ENCODE measurements at regions not wholly inside any gene's neighbourhood (a gene's known extent, or its start where the extent isn't known, plus 50 kb on each side); places are given as distances from the start of the nearest gene placed in this dataset.
"Not testable (repeated sequence)": the region's sequence is repeated elsewhere in the genome, so short reads cannot be mapped to it uniquely, and the experiment has no call there.

DNA sequence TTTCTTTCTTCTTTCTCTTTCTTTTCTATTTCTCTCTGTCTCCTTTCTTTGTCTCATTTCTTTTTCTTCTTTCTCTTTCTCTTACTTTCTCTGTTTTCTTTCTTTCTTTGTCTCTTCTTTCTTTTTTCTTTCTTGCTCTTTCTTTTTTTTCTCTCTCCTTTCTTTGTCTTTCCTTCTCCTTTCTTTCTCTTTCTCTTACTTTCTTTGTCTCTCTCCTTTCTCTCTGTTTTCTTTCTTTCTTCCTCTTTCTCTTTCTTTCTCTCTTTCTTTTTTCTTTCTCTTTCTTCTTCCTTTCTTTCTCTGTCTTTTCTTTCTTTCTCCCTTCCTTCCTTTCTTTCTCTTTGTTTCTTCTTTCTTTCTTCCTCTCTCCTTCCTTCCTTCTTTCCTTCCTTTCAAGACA, 184.8 kb downstream of the CRLF2 start:
- DNase-seq (ENCODE audit: extremely low read depth, low read depth), result no peak
- TF ChIP-seq, protein P1, sequence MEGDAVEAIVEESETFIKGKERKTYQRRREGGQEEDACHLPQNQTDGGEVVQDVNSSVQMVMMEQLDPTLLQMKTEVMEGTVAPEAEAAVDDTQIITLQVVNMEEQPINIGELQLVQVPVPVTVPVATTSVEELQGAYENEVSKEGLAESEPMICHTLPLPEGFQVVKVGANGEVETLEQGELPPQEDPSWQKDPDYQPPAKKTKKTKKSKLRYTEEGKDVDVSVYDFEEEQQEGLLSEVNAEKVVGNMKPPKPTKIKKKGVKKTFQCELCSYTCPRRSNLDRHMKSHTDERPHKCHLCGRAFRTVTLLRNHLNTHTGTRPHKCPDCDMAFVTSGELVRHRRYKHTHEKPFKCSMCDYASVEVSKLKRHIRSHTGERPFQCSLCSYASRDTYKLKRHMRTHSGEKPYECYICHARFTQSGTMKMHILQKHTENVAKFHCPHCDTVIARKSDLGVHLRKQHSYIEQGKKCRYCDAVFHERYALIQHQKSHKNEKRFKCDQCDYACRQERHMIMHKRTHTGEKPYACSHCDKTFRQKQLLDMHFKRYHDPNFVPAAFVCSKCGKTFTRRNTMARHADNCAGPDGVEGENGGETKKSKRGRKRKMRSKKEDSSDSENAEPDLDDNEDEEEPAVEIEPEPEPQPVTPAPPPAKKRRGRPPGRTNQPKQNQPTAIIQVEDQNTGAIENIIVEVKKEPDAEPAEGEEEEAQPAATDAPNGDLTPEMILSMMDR (IDR thresholded peaks at IDR 0.05; ENCODE audit: low read depth, low read length), result no peak

DNA sequence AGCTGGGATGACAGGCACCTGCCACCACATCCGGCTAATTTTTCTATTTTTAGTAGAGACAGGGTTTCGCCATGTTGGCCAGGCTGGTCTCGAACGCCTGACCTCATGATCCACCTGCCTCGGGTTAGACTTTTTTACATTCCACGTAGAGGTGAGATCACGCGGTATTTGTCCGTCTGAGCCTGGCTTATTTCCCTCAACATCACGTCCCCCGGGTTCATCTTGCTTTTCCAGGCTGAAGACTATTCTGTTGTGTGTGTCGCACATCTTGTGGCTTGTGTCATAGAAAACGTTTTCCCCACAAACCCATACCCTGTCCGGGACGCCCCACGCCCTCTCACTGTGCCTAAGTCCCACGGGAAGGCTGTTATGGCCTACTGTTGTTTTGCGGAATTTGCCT, 185.3 kb downstream of the CRLF2 start:
- TF ChIP-seq, protein P1 (IDR thresholded peaks at IDR 0.05; ENCODE audit: low read depth, low read length), result no peak
- DNase-seq (ENCODE audit: extremely low read depth, low read depth), result no peak

DNA sequence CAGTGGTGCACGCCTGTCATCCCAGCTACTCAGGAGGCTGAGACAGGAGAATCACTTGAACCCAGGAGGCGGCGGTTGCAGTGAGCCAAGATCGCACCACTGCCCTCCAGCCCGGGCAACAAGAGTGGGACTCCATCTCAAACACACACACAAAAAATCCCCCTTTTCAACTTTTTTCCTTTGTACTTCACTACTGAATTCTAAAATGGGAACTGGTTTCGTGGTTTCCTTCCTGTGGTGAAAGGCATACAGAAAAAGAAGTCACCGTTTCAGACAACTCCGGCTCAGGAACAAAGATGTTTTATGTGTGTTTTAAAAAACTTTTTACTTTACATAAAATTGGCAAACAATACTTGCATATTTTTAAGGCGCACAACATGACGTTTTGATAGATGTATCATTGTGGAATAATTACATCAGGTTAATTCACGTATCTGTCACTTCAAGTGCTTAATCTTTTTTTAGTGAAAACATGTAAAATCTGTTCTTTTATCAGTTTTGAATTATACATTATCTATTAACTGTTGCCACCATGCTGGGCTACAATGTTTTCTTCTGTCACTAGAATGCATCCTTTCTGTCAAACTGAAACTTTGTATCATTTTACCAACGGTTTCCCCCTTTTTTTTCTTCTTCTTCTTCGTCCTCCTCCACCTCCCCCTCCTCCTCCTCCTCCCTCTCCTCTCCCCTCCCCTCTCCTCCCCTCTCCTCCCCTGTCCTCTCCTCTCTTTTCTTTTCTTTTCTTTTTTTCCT, 186.0 kb downstream of the CRLF2 start:
- no peak for DNase-seq (ENCODE audit: extremely low read depth, low read depth)
- TF ChIP-seq, protein P1 (IDR thresholded peaks at IDR 0.05; ENCODE audit: low read depth, low read length), result no peak

DNA sequence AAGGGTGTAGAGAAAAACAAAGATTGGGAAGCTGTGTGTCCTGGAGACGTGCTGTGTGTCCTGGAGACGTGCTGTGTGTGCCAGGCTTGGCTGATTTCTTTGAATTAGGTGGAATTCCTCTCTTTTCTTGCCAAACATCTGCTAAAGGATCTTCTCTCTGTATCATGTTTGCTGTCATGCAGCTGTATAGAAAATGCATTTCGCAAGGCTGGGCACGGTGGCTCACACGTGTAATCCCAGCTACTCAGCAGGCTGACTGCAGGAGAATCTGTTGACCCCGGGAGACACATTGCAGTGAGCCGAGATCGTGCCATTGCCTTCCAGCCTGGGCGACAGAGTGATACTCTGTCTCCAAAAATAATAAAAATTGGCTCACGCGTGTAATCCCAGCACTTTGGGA, 187.0 kb downstream of the CRLF2 start:
- DNase-seq (ENCODE audit: extremely low read depth, low read depth), result no peak
- TF ChIP-seq, protein P1 (IDR thresholded peaks at IDR 0.05; ENCODE audit: low read depth, low read length), result no peak

DNA sequence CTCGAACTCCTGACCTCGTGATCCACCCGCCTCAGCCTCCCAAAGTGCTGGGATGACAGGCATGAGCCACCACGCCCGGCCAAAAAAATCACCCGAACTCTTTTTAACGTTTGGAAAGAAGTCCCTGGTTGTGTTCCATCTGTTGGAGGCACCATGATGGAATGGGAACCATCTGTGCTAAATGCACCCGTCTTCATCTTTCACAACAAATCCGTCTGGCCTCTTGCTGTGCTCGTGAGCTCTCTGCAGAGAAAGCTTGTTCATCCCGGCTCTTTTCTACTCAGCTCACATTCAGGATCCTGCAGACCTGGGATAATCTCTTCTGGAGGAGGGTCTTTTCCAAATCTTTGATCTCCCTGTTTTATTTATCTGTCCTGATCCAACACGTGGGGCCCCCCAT, 188.8 kb downstream of the CRLF2 start:
- TF ChIP-seq, protein P1 (IDR thresholded peaks at IDR 0.05; ENCODE audit: low read depth, low read length), result no peak
- no peak for DNase-seq (ENCODE audit: extremely low read depth, low read depth)

DNA sequence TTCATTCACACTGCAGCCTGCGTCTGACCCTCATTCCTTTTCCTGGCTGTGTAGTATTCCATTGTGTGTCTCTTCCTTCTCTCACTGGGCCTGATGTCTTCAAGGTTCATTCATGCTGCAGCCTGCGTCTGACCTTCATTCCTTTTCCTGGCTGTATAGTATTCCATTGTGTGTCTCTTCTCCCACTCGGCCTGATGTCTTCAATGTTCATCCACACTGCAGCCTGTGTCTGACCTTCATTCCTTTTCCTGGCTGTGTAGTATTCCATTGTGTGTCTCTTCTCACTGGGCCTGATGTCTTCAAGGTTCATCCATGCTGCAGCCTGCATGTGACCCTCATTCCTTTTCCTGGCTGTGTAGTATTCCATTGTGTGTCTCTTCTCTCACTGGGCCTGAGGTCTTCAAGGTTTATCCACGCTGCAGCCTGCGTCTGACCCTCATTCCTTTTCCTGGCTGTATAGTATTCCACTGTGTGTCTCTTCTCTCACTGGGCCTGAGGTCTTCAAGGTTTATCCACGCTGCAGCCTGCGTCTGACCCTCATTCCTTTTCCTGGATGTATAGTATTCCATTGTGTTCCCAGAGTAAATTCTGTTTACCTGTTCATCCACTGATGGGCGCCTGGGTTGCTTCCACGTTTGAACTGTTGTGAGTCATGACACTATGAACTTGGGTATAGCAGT, 191.0 kb downstream of the CRLF2 start:
- not testable (repeated sequence) for DNase-seq (ENCODE audit: extremely low read depth, low read depth)

DNA sequence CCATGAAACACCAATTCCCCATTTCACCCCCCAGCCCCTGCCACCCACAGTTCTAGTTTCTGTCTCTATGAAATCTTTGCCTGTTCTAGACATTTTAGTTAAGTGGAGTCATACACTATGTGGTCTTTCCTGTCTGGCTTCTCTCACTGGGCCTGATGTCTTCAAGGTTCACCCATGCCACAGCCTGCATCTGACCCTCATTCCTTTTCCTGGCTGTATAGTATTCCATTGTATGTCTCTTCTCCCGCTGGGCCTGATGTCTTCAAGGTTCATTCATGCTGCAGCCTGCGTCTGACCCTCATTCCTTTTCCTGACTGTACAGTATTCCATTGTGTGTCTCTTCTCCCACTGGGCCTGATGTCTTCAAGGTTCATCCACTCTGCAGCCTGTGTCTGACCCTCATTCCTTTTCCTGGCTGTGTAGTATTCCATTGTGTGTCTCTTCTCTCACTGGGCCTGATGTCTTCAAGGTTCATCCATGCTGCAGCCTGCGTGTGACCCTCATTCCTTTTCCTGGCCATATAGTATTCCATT, 191.7 kb downstream of the CRLF2 start:
- no peak for DNase-seq (ENCODE audit: extremely low read depth, low read depth)
- TF ChIP-seq, protein P1 (IDR thresholded peaks at IDR 0.05; ENCODE audit: low read depth, low read length), result no peak

DNA sequence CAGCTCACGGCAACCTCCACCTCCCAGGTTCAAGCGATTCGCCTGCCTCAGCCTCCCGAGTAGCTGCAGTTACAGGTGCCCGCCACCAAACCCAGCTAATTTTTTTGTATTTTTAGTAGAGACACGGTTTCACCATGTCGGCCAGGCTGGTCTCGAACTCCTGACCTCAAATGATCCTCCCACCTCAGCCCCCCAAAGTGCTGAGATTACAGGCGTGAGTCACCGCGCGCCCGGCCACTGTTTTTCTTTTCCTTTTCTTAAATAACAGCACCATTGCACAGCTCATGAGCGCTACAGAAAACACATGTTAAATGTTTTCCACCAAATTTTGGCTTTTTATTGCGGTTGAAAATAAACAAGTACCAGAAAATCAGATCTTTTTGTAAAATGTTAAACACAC, 195.5 kb downstream of the CRLF2 start:
- not testable (repeated sequence) for DNase-seq (ENCODE audit: extremely low read depth, low read depth)

DNA sequence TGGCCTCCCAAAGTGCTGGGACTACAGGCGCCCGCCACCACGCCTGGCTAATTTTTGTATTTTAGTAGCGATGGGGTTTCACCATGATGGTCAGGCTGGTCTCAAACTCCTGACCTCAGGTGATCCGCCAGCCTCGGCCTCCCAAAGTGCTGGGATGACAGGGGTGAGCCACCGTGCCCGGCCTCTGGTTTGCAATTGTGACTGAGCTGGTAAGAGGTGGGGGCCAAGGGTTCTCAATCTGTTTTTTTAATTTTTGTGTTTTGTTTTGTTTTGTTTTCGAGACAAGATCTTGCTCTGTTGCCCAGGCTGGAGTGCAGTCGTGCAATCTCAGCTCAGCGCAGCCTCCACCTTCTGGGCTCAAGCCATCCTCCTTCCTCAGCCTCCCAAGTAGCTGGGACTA, 196.2 kb downstream of the CRLF2 start:
- DNase-seq (ENCODE audit: extremely low read depth, low read depth), result not testable (repeated sequence)

All from AG09319 (cell line).